SW480 (cell line): ENCODE measurements at regions not wholly inside any gene's neighbourhood (a gene's known extent, or its start where the extent isn't known, plus 50 kb on each side); places are given as distances from the start of the nearest gene placed in this dataset.

Experiments used
- DNase-seq: peaks from one replicate; pipeline ENCODE4 v3.0.0-alpha.2; 2016; ENCODE audit warnings: low spot score

- DNase-seq: no peak
Measured at GRCh38 chr5:39968381-39968780, 543.6 kb upstream of the DAB2 start.

- DNase-seq: no peak
Measured at GRCh38 chr5:39955156-39955555, 530.4 kb upstream of the DAB2 start.

GRCh38 chr5:39951070-39951469 lies 526.3 kb upstream of the DAB2 start:
- DNase-seq: no peak

- DNase-seq: peak; percentile 63
Measured at GRCh38 chr5:39948867-39949468, 524.2 kb upstream of the DAB2 start.

GRCh38 chr5:39948341-39948740 lies 523.6 kb upstream of the DAB2 start:
- DNase-seq: no peak

- no peak for DNase-seq
Measured at GRCh38 chr5:39947657-39948056, 522.9 kb upstream of the DAB2 start.

- DNase-seq: no peak
Measured at GRCh38 chr5:39946356-39947045, 521.7 kb upstream of the DAB2 start.

- no peak for DNase-seq
Measured at GRCh38 chr5:39945870-39946269, 521.1 kb upstream of the DAB2 start.

GRCh38 chr5:39943811-39944210 lies 519.0 kb upstream of the DAB2 start:
- no peak for DNase-seq

- DNase-seq: no peak
Measured at GRCh38 chr5:39942606-39943005, 517.8 kb upstream of the DAB2 start.

- no peak for DNase-seq
Measured at GRCh38 chr5:39941416-39941815, 516.6 kb upstream of the DAB2 start.

- DNase-seq: no peak
Measured at GRCh38 chr5:39934830-39935229, 510.1 kb upstream of the DAB2 start.

GRCh38 chr5:39933061-39933460 lies 508.3 kb upstream of the DAB2 start:
- DNase-seq: no peak

GRCh38 chr5:39928709-39929108 lies 503.9 kb upstream of the DAB2 start:
- DNase-seq: no peak

- no peak for DNase-seq
Measured at GRCh38 chr5:39919876-39920275, 495.1 kb upstream of the DAB2 start.

GRCh38 chr5:39912906-39913305 lies 488.1 kb upstream of the DAB2 start:
- DNase-seq: no peak

GRCh38 chr5:39907267-39907951 lies 482.6 kb upstream of the DAB2 start:
- DNase-seq: peak; percentile 11

GRCh38 chr5:39906146-39906545 lies 481.4 kb upstream of the DAB2 start:
- DNase-seq: no peak

GRCh38 chr5:39905356-39905755 lies 480.6 kb upstream of the DAB2 start:
- no peak for DNase-seq

- DNase-seq: no peak
Measured at GRCh38 chr5:39902626-39903025, 477.8 kb upstream of the DAB2 start.

GRCh38 chr5:39898731-39899130 lies 474.0 kb upstream of the DAB2 start:
- no peak for DNase-seq

GRCh38 chr5:39896706-39897105 lies 471.9 kb upstream of the DAB2 start:
- DNase-seq: no peak

GRCh38 chr5:39896104-39896503 lies 471.3 kb upstream of the DAB2 start:
- DNase-seq: no peak

GRCh38 chr5:39892708-39893107 lies 467.9 kb upstream of the DAB2 start:
- DNase-seq: no peak
